Suprapubic skin (tissue), 4 donors: ENCODE measurements at regions not wholly inside any gene's neighbourhood (a gene's known extent, or its start where the extent isn't known, plus 50 kb on each side); places are given as distances from the start of the nearest gene placed in this dataset.
"Not testable (repeated sequence)": the region's sequence is repeated elsewhere in the genome, so short reads cannot be mapped to it uniquely, and the experiment has no call there.

Experiments used
- DNase-seq, 2 donors: peaks; one replicate each; pipeline ENCODE4 v3.0.0-alpha.2; 2019; ENCODE audit warnings: low spot score in 2 of 2
- H3K27ac ChIP-seq: fragments of 200-600 bp; sonication (generic); one replicate; pipeline ENCODE4 v1.5.1; 2019
- H3K27me3 ChIP-seq: fragments of 200-600 bp; sonication (generic); one replicate; pipeline ENCODE4 v1.5.1; 2019
- H3K36me3 ChIP-seq: fragments of 200-600 bp; sonication (generic); one replicate; pipeline ENCODE4 v1.5.1; 2019
- H3K4me1 ChIP-seq: fragments of 200-600 bp; sonication (generic); one replicate; pipeline ENCODE4 v1.5.1; 2019
- H3K4me3 ChIP-seq: fragments of 200-600 bp; sonication (generic); one replicate; pipeline ENCODE4 v1.5.1; 2019; ENCODE audit warnings: mild to moderate bottlenecking
- H3K9me3 ChIP-seq: fragments of 200-600 bp; sonication (generic); one replicate; pipeline ENCODE4 v1.5.1; 2019
- CTCF ChIP-seq, 2 donors: fragments of 200-600 bp in 1 of 2; fragments of 450-650 bp in 1 of 2; sonication (generic) in 1 of 2; IDR thresholded peaks; one replicate each; pipeline ENCODE4 v1.5.1; 2016 to 2019; ENCODE audit warnings: antibody characterized with exemption in 2 of 2, mild to moderate bottlenecking in 1 of 2, moderate library complexity in 1 of 2
- EP300 ChIP-seq: sonication (generic); formaldehyde crosslinking; IDR thresholded peaks from one replicate; pipeline ENCODE4 v1.6.1; 2017; ENCODE audit warnings: antibody characterized with exemption
- POLR2A ChIP-seq, 2 donors: fragments of 450-650 bp; IDR thresholded peaks; one replicate each; pipeline ENCODE4 v1.6.1; 2017; ENCODE audit warnings: antibody characterized with exemption in 2 of 2, mild to moderate bottlenecking in 2 of 2, moderate library complexity in 2 of 2
- POLR2AphosphoS5 ChIP-seq, 3 donors: sonication (generic); formaldehyde crosslinking; IDR thresholded peaks; one replicate each; pipeline ENCODE4 v1.6.1; 2017; ENCODE audit warnings: antibody characterized with exemption in 3 of 3
- WGBS: methylation state at CpG from one replicate; pipeline ENCODE4 v1.1.5; 2018; 5-methylcytosine and 5-hydroxymethylcytosine counted together

DNA sequence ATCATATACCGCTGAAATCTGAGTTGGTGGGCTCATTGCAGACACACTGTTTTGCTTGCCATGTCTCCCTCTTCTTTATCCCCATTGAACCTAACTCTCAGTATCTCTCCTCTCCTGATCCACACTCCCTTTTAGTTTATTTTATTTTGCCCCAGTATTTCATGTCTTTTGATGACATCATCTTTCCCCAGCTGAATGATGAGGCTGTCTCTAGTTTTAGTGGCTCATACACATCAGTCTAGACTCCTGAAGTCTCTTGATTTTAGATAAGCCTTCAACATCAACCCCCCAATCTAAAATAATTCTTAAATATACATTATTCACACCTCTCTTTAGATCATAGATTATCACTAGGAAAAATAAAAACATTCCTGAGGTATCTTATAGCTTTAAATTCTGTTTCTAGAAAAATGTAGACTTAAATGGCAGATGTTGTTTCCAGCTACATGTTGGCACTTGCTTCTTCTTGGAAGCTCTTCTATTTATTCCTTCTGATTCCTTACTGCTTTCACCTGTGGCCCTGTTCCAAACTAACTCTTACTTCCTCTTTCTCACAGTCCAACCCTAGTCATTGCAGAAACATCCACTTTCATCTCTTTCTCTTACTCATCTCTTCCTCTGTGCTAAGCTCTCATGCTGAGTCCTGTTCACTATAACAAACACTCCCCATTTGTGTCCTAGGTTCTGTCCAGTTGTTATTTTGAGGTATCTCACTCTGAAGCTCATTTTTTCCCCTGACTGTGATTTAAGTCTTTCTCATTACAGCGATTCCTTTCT is 191.9 kb upstream of the SLC35B3 start:
- no peaks in the 10 kb centered on the region for H3K27me3 ChIP-seq
- WGBS = 73% methylated on average over 2 of the region's 2 CpGs
- peaks cover under 1% of the 10 kb centered on the region for H3K4me1 ChIP-seq
- no peak overlapping the region for H3K4me3 ChIP-seq
- H3K9me3 ChIP-seq = no peaks in the 10 kb centered on the region
- no peak for DNase-seq
- H3K27ac ChIP-seq = peak overlapping the region; percentile 74
- H3K36me3 ChIP-seq = no peaks in the 10 kb centered on the region
- no peak for TF ChIP-seq CTCF (IDR thresholded peaks at IDR 0.05)
- no peak for TF ChIP-seq POLR2AphosphoS5 (IDR thresholded peaks at IDR 0.05)
- no peak for TF ChIP-seq POLR2A (IDR thresholded peaks at IDR 0.05)
- no peak for TF ChIP-seq EP300

DNA sequence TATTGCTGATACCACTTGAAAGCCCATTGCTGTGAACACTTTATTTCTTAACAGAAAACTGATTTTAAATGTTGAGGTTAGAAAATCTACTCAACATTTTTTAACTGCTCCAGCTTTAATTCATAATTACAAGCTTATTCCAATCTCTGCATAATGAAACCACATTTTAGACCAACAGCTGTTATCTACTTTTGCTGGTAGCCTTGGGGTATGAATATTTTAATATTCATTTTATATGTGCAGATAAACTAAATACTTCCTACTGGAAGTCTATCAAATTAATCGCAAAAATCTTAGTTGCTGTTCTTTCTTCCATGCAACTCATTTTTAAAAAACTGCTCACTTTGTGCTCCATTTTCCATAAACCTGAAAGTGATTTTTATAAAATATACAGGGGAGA is 189.3 kb upstream of the SLC35B3 start:
- H3K9me3 ChIP-seq = no peaks in the 10 kb centered on the region
- no peak overlapping the region for H3K4me3 ChIP-seq
- WGBS = 62% methylated on average over 1 of the region's 1 CpG
- no peaks in the 10 kb centered on the region for H3K4me1 ChIP-seq
- TF ChIP-seq POLR2AphosphoS5 (IDR thresholded peaks at IDR 0.05) = no peak
- TF ChIP-seq POLR2A (IDR thresholded peaks at IDR 0.05) = no peak
- no peak for TF ChIP-seq CTCF (IDR thresholded peaks at IDR 0.05)
- no peak for TF ChIP-seq EP300
- no peaks in the 10 kb centered on the region for H3K36me3 ChIP-seq
- H3K27me3 ChIP-seq = no peaks in the 10 kb centered on the region
- H3K27ac ChIP-seq = no peak overlapping the region
- no peak for DNase-seq

GRCh38 chr6:8623441-8623840 is 188.1 kb upstream of the SLC35B3 start:
- H3K27me3 ChIP-seq = no peaks in the 10 kb centered on the region
- TF ChIP-seq POLR2A (IDR thresholded peaks at IDR 0.05) = no peak
- no peak for TF ChIP-seq EP300
- TF ChIP-seq POLR2AphosphoS5 (IDR thresholded peaks at IDR 0.05) = no peak
- no peak for TF ChIP-seq CTCF (IDR thresholded peaks at IDR 0.05)
- H3K27ac ChIP-seq = no peak overlapping the region
- no peak overlapping the region for H3K4me3 ChIP-seq
- H3K36me3 ChIP-seq = no peaks in the 10 kb centered on the region
- no peak for DNase-seq
- 79% methylated on average over 3 of the region's 3 CpGs for WGBS
- no peaks in the 10 kb centered on the region for H3K9me3 ChIP-seq
- H3K4me1 ChIP-seq = no peaks in the 10 kb centered on the region

DNA sequence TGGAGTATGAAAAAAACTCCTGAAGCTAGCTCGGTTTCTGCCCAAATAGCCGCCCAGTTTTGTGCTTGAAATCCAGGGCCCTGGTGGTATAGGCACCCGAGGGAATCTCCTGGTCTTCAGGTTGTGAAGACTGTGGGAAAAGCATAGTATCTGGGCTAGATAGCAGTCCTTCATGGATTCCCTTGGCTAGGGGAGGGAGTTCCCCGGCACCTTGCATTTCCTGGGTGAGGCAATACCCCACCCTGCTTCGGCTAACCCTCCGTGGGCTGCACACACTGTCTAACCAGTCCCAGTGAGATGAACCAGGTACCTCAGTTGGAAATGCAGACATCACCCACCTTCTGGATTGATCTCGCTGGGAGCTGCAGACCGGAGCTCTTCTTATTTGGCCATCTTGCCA is 184.5 kb upstream of the SLC35B3 start:
- H3K27ac ChIP-seq = no peak overlapping the region
- 94% methylated on average over 8 of the region's 8 CpGs for WGBS
- DNase-seq = no peak
- no peaks in the 10 kb centered on the region for H3K4me1 ChIP-seq
- no peaks in the 10 kb centered on the region for H3K27me3 ChIP-seq
- TF ChIP-seq EP300 = no peak
- TF ChIP-seq POLR2AphosphoS5 (IDR thresholded peaks at IDR 0.05) = no peak
- TF ChIP-seq CTCF (IDR thresholded peaks at IDR 0.05) = no peak
- TF ChIP-seq POLR2A (IDR thresholded peaks at IDR 0.05) = no peak
- H3K36me3 ChIP-seq = no peaks in the 10 kb centered on the region
- H3K9me3 ChIP-seq = no peaks in the 10 kb centered on the region
- H3K4me3 ChIP-seq = no peak overlapping the region

DNA sequence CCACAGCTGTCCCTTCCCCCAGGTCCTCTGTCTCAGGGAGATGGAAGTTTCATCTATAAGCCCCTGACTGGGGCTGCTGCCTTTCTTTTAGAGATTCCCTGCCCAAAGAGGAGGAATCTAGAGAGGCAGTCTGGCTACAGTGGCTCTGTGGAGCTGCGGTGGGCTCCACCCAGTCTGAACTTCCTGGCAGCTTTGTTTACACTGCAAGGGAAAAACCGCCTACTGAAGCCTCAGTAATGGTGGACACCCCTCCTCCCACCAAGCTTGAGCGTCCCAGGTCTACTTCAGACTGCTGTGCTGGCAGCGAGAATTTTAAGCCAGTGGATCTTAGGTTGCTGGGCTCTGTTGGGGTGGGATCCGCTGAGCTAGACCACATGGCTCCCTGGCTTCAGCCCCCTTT is 184.1 kb upstream of the SLC35B3 start:
- H3K27me3 ChIP-seq, H3K4me3 ChIP-seq, H3K36me3 ChIP-seq, H3K4me1 ChIP-seq, DNase-seq, H3K27ac ChIP-seq, H3K9me3 ChIP-seq: not testable (repeated sequence)
- 80% methylated on average over 1 of the region's 5 CpGs for WGBS

DNA sequence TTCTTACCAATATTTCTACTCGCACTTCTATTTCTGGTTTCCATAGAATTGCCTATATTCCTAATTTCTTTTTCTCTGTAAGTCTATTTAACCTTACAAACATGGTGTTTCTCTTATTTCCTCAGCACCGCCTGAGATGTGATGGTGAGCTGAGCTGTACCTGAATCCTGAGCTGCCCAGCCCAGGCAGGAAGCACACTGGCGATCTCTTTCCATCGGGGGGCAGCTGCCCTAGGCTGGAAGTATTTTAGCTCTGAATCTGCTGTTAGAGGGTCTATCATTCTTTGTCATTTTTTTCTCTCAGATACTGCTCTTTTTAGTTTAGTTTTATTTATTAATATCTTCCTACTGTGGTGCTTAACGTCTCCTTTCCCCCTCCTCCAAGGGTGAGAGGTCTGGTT is 173.4 kb upstream of the SLC35B3 start:
- 88% methylated on average over 5 of the region's 5 CpGs for WGBS
- Histone ChIP-seq H3K36me3 (no peaks in the 10 kb centered on the region), H3K4me1 (no peaks in the 10 kb centered on the region), H3K27ac (no peak overlapping the region), H3K27me3 (no peaks in the 10 kb centered on the region), H3K4me3 (no peak overlapping the region), H3K9me3 (no peaks in the 10 kb centered on the region)
- no peak for TF ChIP-seq POLR2A (IDR thresholded peaks at IDR 0.05)
- TF ChIP-seq EP300 = no peak
- TF ChIP-seq POLR2AphosphoS5 (IDR thresholded peaks at IDR 0.05) = no peak
- TF ChIP-seq CTCF (IDR thresholded peaks at IDR 0.05) = no peak
- DNase-seq = no peak
